K562 (cell line): ENCODE measurements at regions not wholly inside any gene's neighbourhood (a gene's known extent, or its start where the extent isn't known, plus 50 kb on each side); places are given as distances from the start of the nearest gene placed in this dataset.

ENCODE experiments used
- ATAC-seq: fragments of 200-7000 bp; cut with Tn5 transposase; 3 replicates; pipeline ENCODE4 v1.9.1; 2020; ENCODE audit warnings: moderate library complexity
- BruUV-seq: library from RNA; stranded (reverse); fragments of 400-500 nt; replicated peaks from 2 replicates; lab custom pipeline; 2021; lab: Mats Ljungman, UMichigan
- CTCF ChIA-PET: fragments of 300-600 bp; formaldehyde crosslinking; extraction: SDS; loops from one replicate; lab custom pipeline; 2021; ENCODE audit warnings: low intra/inter-chr PET ratio; lab: Yijun Ruan, JAX
- POLR2A ChIA-PET: fragments of 300-600, 350-650 bp; sonication (Branson Sonifier 250); formaldehyde crosslinking; extraction: SDS; loops from one replicate; lab custom pipeline; 2021; ENCODE audit warnings: antibody characterized with exemption, inconsistent platforms; lab: Yijun Ruan, JAX
- DNase-seq, 4 experiments: peaks; one replicate each; pipeline versions ENCODE4 v3.0.0 to v3.0.0-alpha.2; 2011 to 2018; ENCODE audit warnings: low spot score in 3 of 4, mixed read lengths in 3 of 4; ENCODE audit errors: extremely low read depth in 1 of 4
- FAIRE-seq: peaks from 2 replicates; lab custom pipeline; 2011; peaks lifted over from hg19 to GRCh38; lab: Jason Lieb, UNC
- H2AFZ ChIP-seq: 2 replicates; pipeline ENCODE4 v1.6.0; 2011; ENCODE audit warnings: low read depth, low read length, control low read depth, inconsistent platforms
- H3K27ac ChIP-seq: fragments of 200-600 bp; 3 replicates; pipeline ENCODE4 v1.8.0; 2011; ENCODE audit warnings: low read depth, mild to moderate bottlenecking, control low read depth, inconsistent platforms, low read length, moderate library complexity, mixed read lengths; ENCODE audit errors: extremely low read depth
- H3K27me3 ChIP-seq, 2 experiments: fragments of 300-600 bp in 1 of 2; 2 replicates in 1 of 2; 3 replicates in 1 of 2; pipeline versions ENCODE4 v1.6.0 to v1.8.0; 2011; ENCODE audit warnings: inconsistent platforms in 2 of 2, low read length in 2 of 2, mild to moderate bottlenecking in 1 of 2, mixed read lengths in 1 of 2, moderate library complexity in 1 of 2; ENCODE audit not compliant: control insufficient read depth in 2 of 2, insufficient read depth in 2 of 2
- H3K36me3 ChIP-seq: fragments of 300-600 bp; 3 replicates; pipeline ENCODE4 v1.8.0; 2011; ENCODE audit warnings: mild to moderate bottlenecking, low read length, inconsistent platforms; ENCODE audit not compliant: control insufficient read depth, insufficient read depth
- H3K4me1 ChIP-seq, 2 experiments: fragments of 200-600 bp in 1 of 2; replicated peaks in 1 of 2; 2 replicates in 1 of 2; 3 replicates in 1 of 2; pipeline versions ENCODE4 v1.5.1 to v1.8.0; 2011; ENCODE audit warnings: inconsistent platforms in 2 of 2, low read length in 2 of 2, mild to moderate bottlenecking in 1 of 2, mixed read lengths in 1 of 2, moderate library complexity in 1 of 2; ENCODE audit not compliant: control insufficient read depth in 2 of 2, insufficient read depth in 2 of 2
- H3K4me2 ChIP-seq: 2 replicates; pipeline ENCODE4 v1.6.1; 2011; ENCODE audit warnings: low read length, control low read depth, inconsistent platforms, mixed read lengths; ENCODE audit not compliant: insufficient read depth
- H3K4me3 ChIP-seq: fragments of 200-600 bp; sonication (generic), shearing (Covaris generic); 2 replicates; pipeline ENCODE4 v1.5.1; 2016; ENCODE audit warnings: control low read depth, inconsistent platforms
- H3K79me2 ChIP-seq: fragments of 200-600 bp; 3 replicates; pipeline ENCODE4 v1.8.0; 2011; ENCODE audit warnings: low read length, inconsistent platforms; ENCODE audit not compliant: control insufficient read depth, insufficient read depth
- H3K9ac ChIP-seq, 2 experiments: 2 replicates each; pipeline versions ENCODE4 v1.6.0 to v1.6.1; 2011; ENCODE audit warnings: low read depth in 2 of 2, low read length in 2 of 2, control low read depth in 1 of 2, inconsistent platforms in 1 of 2, mild to moderate bottlenecking in 1 of 2, mixed read lengths in 1 of 2; ENCODE audit not compliant: insufficient read depth in 1 of 2
- H3K9me1 ChIP-seq: one replicate; pipeline ENCODE4 v1.6.0; 2011; ENCODE audit warnings: inconsistent platforms, mild to moderate bottlenecking, low read length, moderate library complexity; ENCODE audit not compliant: control insufficient read depth, insufficient read depth
- H3K9me3 ChIP-seq: replicated peaks from 2 replicates; pipeline ENCODE4 v1.5.1; 2011; ENCODE audit warnings: low read depth, low read length, inconsistent platforms; ENCODE audit not compliant: control insufficient read depth, insufficient read depth
- H4K20me1 ChIP-seq: replicated peaks from 2 replicates; pipeline ENCODE4 v1.6.1; 2011; ENCODE audit warnings: low read length, inconsistent platforms, mixed read lengths; ENCODE audit not compliant: control insufficient read depth, insufficient read depth
- BRCA1 ChIP-seq, 2 experiments: fragments of 450-650 bp in 1 of 2; sonication (generic) in 1 of 2; formaldehyde crosslinking in 1 of 2; IDR thresholded peaks; 2 replicates each; pipeline versions ENCODE4 v1.5.0 to v1.6.1; 2017 to 2020; ENCODE audit warnings: mild to moderate bottlenecking in 1 of 2, missing genetic modification reagents in 1 of 2
- CBX1 ChIP-seq: sonication (generic); IDR thresholded peaks from 2 replicates; pipeline ENCODE4 v1.6.1; 2016; ENCODE audit warnings: antibody characterized with exemption, low read depth, mild to moderate bottlenecking
- CHD1 ChIP-seq: fragments of 200-600 bp; sonication (generic); IDR thresholded peaks from one replicate; pipeline ENCODE4 v1.6.1; 2012; ENCODE audit warnings: mild to moderate bottlenecking, moderate library complexity, low read length, inconsistent platforms
- CHD4 ChIP-seq: fragments of 200-600 bp; sonication (generic); IDR thresholded peaks from 3 replicates; pipeline ENCODE4 v1.6.1; 2012; ENCODE audit warnings: low read depth, mild to moderate bottlenecking, mixed read lengths, low read length, inconsistent platforms; ENCODE audit not compliant: insufficient read depth, insufficient replicate concordance, poor library complexity, severe bottlenecking
- CUX1 ChIP-seq: fragments of 200-800 bp; sonication (Bioruptor generic); IDR thresholded peaks from 2 replicates; pipeline ENCODE4 v1.6.1; 2016; ENCODE audit warnings: missing genetic modification characterization, missing compliant biosample characterization
- MED1 ChIP-seq: sonication (generic); formaldehyde crosslinking; IDR thresholded peaks from 2 replicates; pipeline ENCODE4 v1.8.1; 2023; ENCODE audit warnings: missing genetic modification reagents, borderline replicate concordance
- RUNX1 ChIP-seq: sonication (generic); IDR thresholded peaks from 2 replicates; pipeline ENCODE4 v1.6.1; 2016; ENCODE audit warnings: antibody characterized with exemption, low read depth
- SAP30 ChIP-seq: fragments of 200-600 bp; sonication (generic); IDR thresholded peaks from 2 replicates; pipeline ENCODE4 v1.6.1; 2012; ENCODE audit warnings: borderline replicate concordance, low read depth, mild to moderate bottlenecking, moderate library complexity, low read length, control low read depth, inconsistent platforms; ENCODE audit not compliant: insufficient read depth, poor library complexity, severe bottlenecking
- SMAD3 ChIP-seq: fragments of 450-650 bp; formaldehyde crosslinking; conservative IDR thresholded peaks from 2 replicates; pipeline ENCODE4 v1.4.0; 2020; ENCODE audit warnings: mild to moderate bottlenecking
- SRSF9 ChIP-seq: fragments of 200-400 bp; formaldehyde crosslinking; IDR thresholded peaks from 2 replicates; pipeline ENCODE4 v1.6.1; 2017; ENCODE audit warnings: low read depth, low read length, borderline replicate concordance
- TBL1XR1 ChIP-seq, 2 experiments: IDR thresholded peaks; 2 replicates each; pipeline ENCODE4 v1.6.1; 2012; ENCODE audit warnings: improper control_type of control experiment in 2 of 2, low read length in 2 of 2, mild to moderate bottlenecking in 1 of 2
- ZBTB7A ChIP-seq: IDR thresholded peaks from 2 replicates; pipeline ENCODE4 v1.6.1; 2011; ENCODE audit warnings: low read depth, mild to moderate bottlenecking, low read length, moderate library complexity, borderline replicate concordance; ENCODE audit not compliant: control insufficient read depth
- ZNF121 ChIP-seq: sonication (generic); formaldehyde crosslinking; conservative IDR thresholded peaks from 2 replicates; pipeline ENCODE4 v1.8.0; 2022; ENCODE audit warnings: missing genetic modification reagents
- ZNF668 ChIP-seq: fragments of 250-450 bp; sonication (Bioruptor Pico); IDR thresholded peaks from 2 replicates; pipeline ENCODE4 v1.8.0; 2022; ENCODE audit warnings: mild to moderate bottlenecking, inconsistent platforms
- ZNF76 ChIP-seq: fragments of 250-450 bp; sonication (Bioruptor Pico); IDR thresholded peaks from 2 replicates; pipeline ENCODE4 v1.4.0; 2020; ENCODE audit warnings: mild to moderate bottlenecking, moderate library complexity, borderline replicate concordance
- WGBS: fragments of 100-300 bp; shearing (Covaris generic); methylation state at CpG from one replicate; pipeline ENCODE4 v1.1.6; 2016; ENCODE audit warnings: low coverage, mixed read lengths; ENCODE audit not compliant: insufficient coverage; ENCODE audit errors: missing lambda C conversion rate; 5-methylcytosine and 5-hydroxymethylcytosine counted together
- in situ Hi-C: fragments of 300-500 bp; cut with MboI; formaldehyde crosslinking; loops from 4 replicates; pipeline ENCODE4 v1.15.0; 2018; ENCODE audit warnings: inconsistent platforms, mixed read lengths
- intact Hi-C: fragments of 100-400 bp; cut with micrococcal nuclease; formaldehyde crosslinking; loops from 2 replicates; pipeline ENCODE4 v1.14.2; 2022

GRCh38 chr7:81233208-81233940 lies 314.5 kb upstream of the SEMA3C start (continued):
- TF ChIP-seq SMAD3 (CRISPR knock-in tag) (no peak), CHD4 (no peak), SAP30 (no peak), MED1 (CRISPR knock-in tag) (no peak), BRCA1 (IDR thresholded peaks at IDR 0.05) (no peak), BRCA1 (CRISPR knock-in tag; IDR thresholded peaks at IDR 0.05) (no peak), CHD1 (no peak), ZNF121 (CRISPR knock-in tag) (no peak), ZNF668 (CRISPR knock-in tag) (no peak)

GRCh38 chr7:81232084-81232799 lies 313.4 kb upstream of the SEMA3C start:
- CTCF ChIA-PET: no interaction called here
- H3K4me3 ChIP-seq: no peak overlapping the region
- no peak for TF ChIP-seq ZBTB7A
- no peak for TF ChIP-seq CUX1 (CRISPR knock-in tag)
- no peak for TF ChIP-seq RUNX1
- no peak for TF ChIP-seq TBL1XR1 (IDR thresholded peaks at IDR 0.05; ENCODE audit: low read length in 2 of 2)
- no peak for TF ChIP-seq ZNF76 (CRISPR knock-in tag)
- no peak for TF ChIP-seq CBX1
- no peak for TF ChIP-seq SRSF9
- POLR2A ChIA-PET: no interaction called here
- no peaks in the 10 kb centered on the region for H3K27me3 ChIP-seq
- WGBS: 20% methylated on average over 8 of the region's 8 CpGs
- H3K79me2 ChIP-seq: no peaks in the 10 kb centered on the region
- FAIRE-seq: no peak
- intact Hi-C loops (no loop called here), in situ Hi-C loops (no loop called here)
- H3K9ac ChIP-seq: no peak overlapping the region
- no peaks in the 10 kb centered on the region for H3K36me3 ChIP-seq
- no peak for DNase-seq
- H3K27ac ChIP-seq: no peak overlapping the region
- H2AFZ ChIP-seq: no peak overlapping the region
- H3K9me3 ChIP-seq: no peaks in the 10 kb centered on the region
- BruUV-seq: no TSS peak
- peaks cover 0 to 6% of the 10 kb centered on the region in 2 experiments; a peak in 1 of 5 replicates for H3K4me1 ChIP-seq
- H4K20me1 ChIP-seq: no peaks in the 10 kb centered on the region
- no peak overlapping the region for H3K4me2 ChIP-seq
- ATAC-seq: no peak
- H3K9me1 ChIP-seq: no peaks in the 10 kb centered on the region
